ENCODE measurements at regions not wholly inside any gene's neighbourhood (a gene's known extent, or its start where the extent isn't known, plus 50 kb on each side); places are given as distances from the start of the nearest gene placed in this dataset.
"Not testable (repeated sequence)": the region's sequence is repeated elsewhere in the genome, so short reads cannot be mapped to it uniquely, and the experiment has no call there.

GRCh38 chr14:55766071-55766470 is 186.1 kb downstream of the KTN1 start:
- intact Hi-C loops (cut with micrococcal nuclease) = no loop called here

DNA sequence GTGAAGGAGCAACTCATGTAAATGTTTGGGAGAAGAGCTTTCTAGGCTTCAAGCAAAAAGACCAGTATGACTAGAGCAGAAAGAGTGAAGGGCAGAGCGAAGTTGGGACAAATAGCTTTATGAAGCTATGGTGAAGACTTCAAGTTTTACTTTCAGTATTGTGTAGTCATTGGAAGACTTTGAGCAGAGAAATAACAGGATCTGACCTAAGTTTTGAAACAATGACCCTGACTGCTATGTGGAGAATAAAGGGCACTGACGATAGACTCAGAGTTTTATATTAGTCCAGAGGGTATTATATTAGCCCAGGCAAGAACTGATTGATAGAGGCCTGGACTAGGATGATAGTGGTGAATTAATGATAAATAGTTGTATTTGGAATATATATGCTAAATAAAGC is 187.3 kb downstream of the KTN1 start:
- intact Hi-C loops (cut with micrococcal nuclease) = no loop called here

- intact Hi-C loops (cut with micrococcal nuclease) = no loop called here
These were observed 189.9 kb downstream of the KTN1 start for GRCh38 chr14:55769877-55770276.

DNA sequence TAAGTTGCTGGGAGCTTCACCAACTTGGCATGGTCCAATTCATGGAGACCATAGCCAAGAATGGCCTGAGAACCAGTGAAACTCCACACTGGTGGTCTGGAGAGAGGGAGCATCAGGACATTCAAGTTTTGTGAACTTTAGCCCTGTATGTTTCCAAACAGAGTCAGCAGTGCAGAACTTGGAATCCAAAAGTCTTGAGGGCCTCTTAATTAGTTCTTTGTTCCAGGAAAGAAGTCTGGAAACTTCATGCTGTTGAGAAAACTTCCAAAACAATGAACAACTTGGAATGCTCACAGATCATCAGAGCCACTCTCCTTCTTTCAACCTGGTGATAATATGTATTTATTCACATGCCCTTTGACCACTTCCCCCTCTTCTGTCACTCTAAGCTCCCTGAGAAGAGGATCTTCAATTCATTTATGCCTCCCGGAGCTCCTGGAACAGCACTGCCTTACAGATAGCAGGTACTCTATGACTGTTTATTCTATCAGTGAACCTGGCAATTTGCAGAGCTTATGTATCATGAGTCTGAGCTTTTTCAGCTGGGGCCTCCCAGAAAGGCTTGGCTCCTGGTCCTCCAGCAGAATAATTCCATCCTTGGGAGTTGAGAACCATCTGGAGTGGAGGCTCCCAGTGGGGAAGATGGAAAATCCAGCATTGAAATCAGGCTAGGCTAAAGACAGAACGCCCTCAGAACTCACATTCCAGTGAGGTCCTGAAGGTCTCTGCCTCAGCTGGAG is 191.4 kb downstream of the KTN1 start:
- intact Hi-C loops (cut with micrococcal nuclease) = no loop called here

DNA sequence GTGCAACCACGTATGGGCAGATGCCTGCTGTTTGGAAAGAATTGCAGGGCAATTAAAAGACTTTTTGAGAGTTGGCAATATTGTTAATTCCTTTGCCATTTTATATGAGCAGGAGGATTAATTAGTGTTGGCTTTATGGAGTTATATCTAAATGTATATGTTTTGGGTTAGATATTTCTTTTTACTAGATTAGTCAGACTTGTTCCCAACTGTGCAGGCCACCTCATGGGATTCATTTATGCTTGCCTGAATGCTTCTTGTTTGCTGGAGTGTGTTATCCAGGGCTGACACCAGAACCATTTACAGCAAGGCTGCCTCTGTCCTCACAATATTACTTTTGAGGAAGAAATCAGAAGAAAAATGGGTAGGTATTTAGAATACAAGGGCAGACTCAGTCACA is 192.5 kb downstream of the KTN1 start:
- intact Hi-C loops (cut with micrococcal nuclease) = no loop called here

GRCh38 chr14:55773312-55773711 is 193.3 kb downstream of the KTN1 start:
- intact Hi-C loops (cut with micrococcal nuclease) = no loop called here

DNA sequence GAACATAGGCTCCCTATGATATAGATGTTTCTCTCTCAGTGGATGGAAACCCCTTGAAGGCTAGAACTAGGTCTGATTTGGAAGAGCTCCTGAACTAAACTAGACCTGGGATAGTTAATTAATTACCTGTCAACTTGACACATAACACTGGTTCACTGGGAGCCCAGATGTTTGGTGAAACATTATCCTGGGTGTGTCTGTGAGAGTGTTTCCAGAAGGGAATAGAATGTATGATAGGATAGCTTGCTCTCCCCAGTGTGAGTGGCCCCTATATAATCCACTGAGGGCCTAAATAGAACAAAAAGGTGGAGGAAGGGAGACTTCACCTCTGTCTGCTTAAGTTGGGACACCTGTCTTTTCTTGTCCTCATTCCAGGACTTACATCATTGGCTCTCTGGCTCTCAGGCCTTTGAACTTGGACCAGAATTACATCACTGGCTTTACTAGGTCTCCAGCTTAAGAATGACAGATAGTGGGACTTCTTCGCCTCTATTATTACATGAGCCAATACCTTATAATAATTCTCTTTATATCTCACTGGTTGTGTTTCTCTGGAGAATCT is 194.1 kb downstream of the KTN1 start:
- intact Hi-C loops (cut with micrococcal nuclease) = no loop called here

DNA sequence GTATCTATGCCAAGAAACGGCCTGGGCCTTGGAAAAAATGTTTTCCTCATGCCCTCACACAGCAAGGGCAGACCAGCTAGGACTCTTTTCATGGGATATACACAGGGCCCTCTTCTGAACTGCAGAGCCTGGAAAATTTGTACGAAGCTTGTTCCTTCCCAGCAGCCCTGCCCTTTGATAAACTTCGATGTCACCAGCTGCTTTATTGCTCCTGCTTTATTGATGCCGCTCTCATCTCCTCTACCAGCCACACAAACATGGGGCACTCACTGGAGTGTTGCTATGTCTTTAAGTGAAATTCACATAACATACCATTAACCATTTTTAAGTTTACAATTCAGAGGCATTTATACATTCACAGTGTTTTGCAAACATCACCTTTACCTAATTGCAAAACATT is 197.9 kb downstream of the KTN1 start:
- intact Hi-C loops (cut with micrococcal nuclease) = no loop called here

DNA sequence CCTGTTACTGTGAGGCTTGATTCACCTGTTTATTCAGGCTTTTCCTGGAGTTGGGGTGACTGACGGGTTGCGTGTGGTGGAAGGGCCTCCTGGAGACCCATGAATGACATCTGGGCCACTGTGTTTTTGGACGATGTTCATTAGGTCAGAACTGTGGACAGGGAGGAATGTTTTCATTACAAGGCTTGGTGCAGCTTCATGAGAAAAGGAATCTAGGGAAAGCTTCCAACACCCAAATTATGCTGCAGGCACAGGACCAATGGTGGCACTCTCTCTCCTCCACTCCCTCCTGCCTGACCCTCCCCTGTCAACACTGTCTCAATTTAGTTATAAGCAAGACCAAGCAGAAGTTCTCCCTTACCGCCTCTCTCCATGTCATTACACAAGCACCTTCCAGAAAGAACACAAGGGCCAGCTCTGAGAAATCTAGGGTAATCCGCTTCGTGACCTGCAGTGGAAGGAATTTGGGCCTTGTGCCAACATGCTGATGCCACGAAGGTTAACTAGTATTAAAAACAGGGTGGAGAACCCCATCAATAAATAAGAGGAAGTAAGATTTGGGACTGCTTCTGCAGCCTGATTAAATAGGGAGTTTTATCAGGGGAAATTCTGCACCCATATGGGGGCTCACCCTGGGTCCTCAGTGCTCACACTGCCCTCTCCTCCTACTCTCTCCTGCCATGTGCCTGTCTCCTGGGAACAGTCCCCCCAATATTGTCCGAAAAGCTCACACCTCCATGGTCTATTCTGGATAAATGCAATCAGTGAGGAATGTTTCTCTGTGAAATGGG is 200.3 kb downstream of the KTN1 start:
- intact Hi-C loops (cut with micrococcal nuclease) = no loop called here

DNA sequence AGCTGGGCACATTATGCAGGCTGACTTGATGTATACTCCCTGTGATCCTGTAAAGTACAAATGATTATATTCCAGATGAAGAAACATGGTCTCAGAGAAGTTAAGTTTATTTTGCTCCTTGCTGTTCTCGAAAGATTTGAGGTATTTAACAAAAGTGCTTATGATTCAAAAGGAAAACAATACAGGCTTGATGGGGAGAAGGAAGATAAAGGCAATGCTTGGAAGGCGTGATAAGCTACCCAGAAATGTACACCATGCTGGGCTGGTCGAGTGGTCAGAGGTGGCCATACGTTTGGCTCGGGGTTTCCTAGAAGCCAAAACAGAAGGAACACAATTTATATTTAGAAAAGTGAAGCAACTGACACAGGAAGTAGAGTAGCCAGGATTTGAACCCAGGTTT is 201.0 kb downstream of the KTN1 start:
- intact Hi-C loops (cut with micrococcal nuclease) = no loop called here

DNA sequence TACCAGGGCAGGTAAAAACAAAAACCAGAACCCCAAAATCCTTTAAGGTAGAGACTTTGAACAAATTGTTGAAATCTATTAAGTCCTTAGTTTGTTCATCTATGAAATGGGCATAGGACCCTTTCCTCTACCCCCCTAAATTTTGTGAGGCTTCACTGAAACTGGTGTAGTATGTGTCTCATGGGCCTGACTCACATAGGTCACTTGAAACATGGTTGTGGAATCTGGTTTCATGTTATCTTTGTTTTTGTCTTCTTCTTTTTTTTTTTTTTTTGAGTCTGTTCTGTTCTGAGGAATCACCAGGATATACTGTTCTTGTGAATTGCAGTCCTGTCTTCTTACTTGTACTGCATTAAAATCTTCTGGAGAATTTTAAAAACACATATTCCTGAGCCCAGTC is 202.2 kb downstream of the KTN1 start:
- intact Hi-C loops (cut with micrococcal nuclease) = no loop called here

DNA sequence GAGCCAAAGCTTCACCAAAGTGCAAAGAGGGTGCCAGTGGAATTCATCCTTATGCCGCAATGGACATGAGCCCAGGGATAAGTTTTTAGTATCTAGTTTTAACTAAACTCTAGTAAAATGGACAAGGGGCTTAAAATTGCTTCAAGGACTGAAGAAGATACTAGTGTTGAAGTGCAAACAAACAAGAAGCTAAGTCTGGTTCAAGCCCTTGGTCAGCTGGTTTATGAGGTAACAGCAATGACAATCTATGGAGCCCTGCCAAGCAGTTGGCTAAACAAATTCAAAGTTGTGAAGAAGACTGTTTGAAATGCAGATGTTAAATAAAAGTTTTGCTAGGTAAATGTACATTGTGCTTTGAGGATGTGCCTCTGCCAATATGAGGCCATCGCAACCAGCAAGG is 209.4 kb downstream of the KTN1 start:
- intact Hi-C loops (cut with micrococcal nuclease) = no loop called here

- intact Hi-C loops (cut with micrococcal nuclease) = no loop called here
These were observed 214.9 kb downstream of the KTN1 start for GRCh38 chr14:55794655-55795595.

- intact Hi-C loops (cut with micrococcal nuclease) = not testable (repeated sequence)
These were observed 216.5 kb downstream of the KTN1 start for GRCh38 chr14:55796513-55796912.

- intact Hi-C loops (cut with micrococcal nuclease) = no loop called here
These were observed 218.4 kb downstream of the KTN1 start for GRCh38 chr14:55798406-55798805.

GRCh38 chr14:55799508-55800095 is 219.6 kb downstream of the KTN1 start:
- intact Hi-C loops (cut with micrococcal nuclease) = no loop called here

DNA sequence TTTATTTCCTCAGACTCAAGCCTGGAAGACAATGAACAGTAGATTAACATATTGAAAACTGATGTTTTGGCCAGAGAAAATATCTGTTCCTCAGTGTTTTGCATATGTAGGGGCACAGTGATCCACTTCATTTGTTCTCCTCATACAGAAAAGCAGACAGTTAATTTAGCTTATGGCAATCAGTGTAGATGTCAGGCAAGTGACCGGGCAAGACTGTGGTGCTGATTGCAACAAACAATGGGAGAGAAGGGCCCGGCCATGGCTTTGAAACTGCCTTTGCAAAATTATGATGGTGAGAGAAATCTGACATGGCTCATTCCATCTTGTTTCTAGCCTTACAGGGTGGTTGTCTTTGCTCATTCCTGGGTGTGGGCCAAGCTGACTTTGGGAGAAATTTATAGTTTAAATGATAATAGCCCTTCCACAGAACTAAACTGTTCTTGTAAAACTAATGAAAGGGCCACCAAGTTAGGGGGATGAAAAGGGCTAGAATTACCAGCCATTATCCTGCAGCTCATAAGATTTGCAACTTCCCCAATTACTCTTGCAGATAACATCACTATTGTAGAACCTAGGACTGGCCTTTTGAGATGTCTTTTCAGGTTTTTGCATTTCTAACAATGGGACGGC is 220.3 kb downstream of the KTN1 start:
- intact Hi-C loops (cut with micrococcal nuclease) = no loop called here

GRCh38 chr14:55801121-55801520 is 221.1 kb downstream of the KTN1 start:
- intact Hi-C loops (cut with micrococcal nuclease) = no loop called here

- intact Hi-C loops (cut with micrococcal nuclease) = no loop called here
These were observed 223.2 kb downstream of the KTN1 start for GRCh38 chr14:55802986-55803872.
